Right cardiac atrium (tissue), 5 donors: ENCODE measurements at regions not wholly inside any gene's neighbourhood (a gene's known extent, or its start where the extent isn't known, plus 50 kb on each side); places are given as distances from the start of the nearest gene placed in this dataset.
"Not testable (repeated sequence)": the region's sequence is repeated elsewhere in the genome, so short reads cannot be mapped to it uniquely, and the experiment has no call there.

Experiments
- ATAC-seq, 2 donors: fragments of 200-7000 bp; cut with Tn5 transposase; one replicate each; pipeline versions ENCODE4 v1.8.0 to v1.9.1; 2020; ENCODE audit warnings: moderate library complexity in 2 of 2, mild to moderate bottlenecking in 1 of 2
- DNase-seq, 3 donors: peaks; one replicate each; pipeline ENCODE4 v3.0.0-alpha.2; 2020
- H3K27ac ChIP-seq: one replicate; pipeline ENCODE4 v1.5.1; 2013; ENCODE audit warnings: mild to moderate bottlenecking, low read length, control low read depth, moderate library complexity
- H3K27me3 ChIP-seq: one replicate; pipeline ENCODE4 v1.6.1; 2013; ENCODE audit not compliant: control insufficient read depth, insufficient read depth
- H3K4me1 ChIP-seq: one replicate; pipeline ENCODE4 v1.6.1; 2013; ENCODE audit warnings: low read length; ENCODE audit not compliant: control insufficient read depth, insufficient read depth
- H3K4me3 ChIP-seq: one replicate; pipeline ENCODE4 v1.5.1; 2013; ENCODE audit warnings: low read length, control low read depth
- H3K9me3 ChIP-seq: one replicate; pipeline ENCODE4 v1.6.1; 2013; ENCODE audit warnings: low read length; ENCODE audit not compliant: control insufficient read depth
- WGBS: extraction: QIAGEN DNeasy Blood & Tissue Kit; methylation state at CpG from one replicate; pipeline ENCODE4 v1.1.7; 2013; 5-methylcytosine and 5-hydroxymethylcytosine counted together
- intact Hi-C, 4 donors: fragments of 100-400 bp; cut with DNase I; formaldehyde crosslinking; loops; one replicate each; pipeline versions ENCODE4 v1.11.0 to v1.14.0; 2022 to 2023
- donor health status: healthy with polysubstance abuse.
- donor health status: DM: no; HTN: yes; CAD: no.
- donor health status: DM: no; HTN: no; CAD: no.
- donor health status: DM: no; HTN: yes; CAD: no; lungs with severe emphysema.
- donor health status: DM: yes; HTN: yes; CAD: no.

DNA sequence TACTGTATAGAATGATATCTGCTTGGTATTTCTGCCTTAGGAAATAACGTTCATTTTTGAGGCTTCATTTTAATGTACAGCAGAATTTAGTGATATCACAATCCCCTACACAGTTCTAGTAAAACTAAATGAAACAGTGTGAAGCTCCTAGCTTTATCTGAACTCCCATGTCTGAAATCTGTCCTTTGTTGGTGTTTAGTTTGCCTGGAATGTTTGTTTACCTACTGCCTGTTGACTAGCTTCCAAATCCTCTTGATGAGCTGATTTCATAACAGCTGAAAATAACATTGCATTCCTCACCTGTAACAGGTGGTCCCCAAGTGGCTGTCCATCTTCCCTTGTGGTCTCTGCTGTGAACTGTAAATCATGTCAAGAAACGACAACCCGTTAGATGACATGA lies 629.1 kb downstream of the TTLL7 start:
- ATAC-seq, intact Hi-C loops, H3K4me3 ChIP-seq: not testable (repeated sequence)

DNA sequence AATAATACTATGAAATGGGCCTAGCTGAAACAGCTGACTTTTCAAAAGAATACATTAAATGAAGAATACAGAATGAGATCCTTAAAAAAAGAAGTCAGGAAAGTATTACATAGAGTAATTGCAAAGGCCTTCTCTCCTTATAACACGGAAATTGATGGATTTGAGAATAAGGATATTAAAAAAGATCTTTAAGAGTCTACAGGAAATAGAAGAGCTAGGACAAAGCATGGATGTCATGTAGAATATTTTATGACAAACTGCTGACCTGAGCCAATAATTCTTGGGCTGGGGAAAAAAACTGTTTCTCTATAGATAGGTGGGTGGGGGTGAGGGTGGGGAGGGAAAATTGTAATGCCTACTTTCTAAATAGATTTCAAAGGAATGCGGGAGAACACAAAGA lies 633.6 kb downstream of the TTLL7 start:
- H3K9me3 ChIP-seq, H3K4me3 ChIP-seq, ATAC-seq, intact Hi-C loops, H3K27ac ChIP-seq, DNase-seq, H3K4me1 ChIP-seq, H3K27me3 ChIP-seq: not testable (repeated sequence)
- 92% methylated on average over 2 of the region's 2 CpGs for WGBS

More for the DNA sequence above, 629.1 kb downstream of the TTLL7 start:
- not testable (repeated sequence) for DNase-seq, H3K4me1 ChIP-seq, H3K9me3 ChIP-seq, H3K27me3 ChIP-seq, H3K27ac ChIP-seq
- 62% methylated on average over 3 of the region's 3 CpGs for WGBS

DNA sequence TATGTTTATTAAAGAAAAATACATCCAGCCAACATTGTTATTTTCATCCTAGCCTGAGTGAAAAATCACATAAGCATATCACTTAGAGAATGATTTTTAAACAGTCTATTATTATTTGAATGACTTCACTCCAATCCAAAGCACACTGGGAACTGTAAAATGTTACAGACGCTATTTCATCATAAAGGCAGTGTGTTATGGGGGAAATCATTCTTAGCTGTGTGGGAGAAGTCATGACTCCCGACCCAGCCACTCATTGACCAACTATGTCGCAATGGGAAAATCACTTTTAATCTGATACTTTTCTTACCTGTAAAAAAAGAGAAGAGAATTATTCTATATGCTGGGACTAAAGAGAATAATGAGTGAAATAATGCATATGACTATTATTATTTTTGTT lies 653.6 kb downstream of the TTLL7 start:
- intact Hi-C loops, H3K27ac ChIP-seq, H3K4me1 ChIP-seq, H3K4me3 ChIP-seq, ATAC-seq, H3K9me3 ChIP-seq, H3K27me3 ChIP-seq: not testable (repeated sequence)
- WGBS: 83% methylated on average over 3 of the region's 3 CpGs
- peak in 1 of 3 donors; percentile 1 for DNase-seq

DNA sequence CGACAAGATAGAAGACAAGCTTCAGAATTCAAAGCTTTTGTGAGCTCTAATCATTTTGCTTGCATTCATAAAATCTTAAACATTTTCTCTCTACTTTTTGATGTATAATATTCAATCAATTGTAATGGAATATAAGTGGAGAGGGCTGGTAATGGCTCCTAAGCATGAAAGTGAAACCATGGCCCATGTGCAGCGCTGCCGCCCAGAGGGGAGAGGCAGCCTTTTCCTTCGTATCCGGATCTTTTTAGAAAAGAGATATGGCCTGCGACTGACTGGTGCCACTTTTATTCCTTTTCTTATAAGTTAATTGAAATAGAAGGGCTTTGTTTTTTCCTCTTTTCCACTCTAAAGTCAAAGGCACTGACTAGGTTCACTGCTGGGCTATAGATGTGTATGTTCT lies 655.2 kb downstream of the TTLL7 start:
- H3K27ac ChIP-seq, H3K27me3 ChIP-seq, H3K4me3 ChIP-seq, intact Hi-C loops, H3K9me3 ChIP-seq, H3K4me1 ChIP-seq: not testable (repeated sequence)
- ATAC-seq: peak; percentile 48 to 88
- WGBS: 66% methylated on average over 6 of the region's 6 CpGs
- peak in 1 of 3 donors; percentile 6 for DNase-seq

DNA sequence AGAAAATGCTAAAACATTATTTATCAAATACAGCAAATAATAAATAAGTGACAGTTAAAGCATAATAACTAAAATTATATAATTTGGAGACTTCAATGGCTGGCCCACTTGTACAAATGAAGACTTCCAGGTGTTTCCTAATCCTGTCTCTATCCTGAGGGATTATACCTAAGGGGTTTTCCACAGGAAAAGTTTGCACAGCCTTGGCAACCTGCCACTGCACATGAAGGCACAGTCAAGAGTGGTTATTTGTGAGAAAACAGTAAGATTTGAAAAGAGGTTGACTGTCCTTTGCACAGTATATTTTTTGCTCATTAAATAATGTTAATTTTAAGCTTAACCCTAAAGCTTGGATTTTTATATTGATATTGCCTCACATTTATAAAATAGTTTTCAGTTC lies 655.9 kb downstream of the TTLL7 start:
- not testable (repeated sequence) for ATAC-seq

DNA sequence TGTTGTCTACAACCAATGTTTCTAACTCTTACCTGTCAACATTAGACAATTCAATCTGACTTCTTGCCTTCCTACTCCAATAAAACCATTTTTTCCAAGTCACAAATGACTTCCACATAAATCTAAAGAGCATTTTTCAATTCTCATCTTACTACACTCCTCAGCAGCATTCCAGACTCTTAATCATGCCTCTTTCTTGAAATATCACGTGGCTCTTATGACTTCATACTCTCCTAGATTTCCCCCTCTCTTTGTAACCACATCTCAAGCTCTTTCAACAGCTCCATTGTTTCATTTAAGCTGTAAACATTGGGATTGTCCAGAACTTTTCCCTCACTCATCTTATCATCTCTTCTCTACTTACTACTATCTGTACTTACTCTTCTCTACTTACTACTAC lies 666.6 kb downstream of the TTLL7 start:
- H3K9me3 ChIP-seq, H3K4me1 ChIP-seq, H3K4me3 ChIP-seq, DNase-seq, H3K27ac ChIP-seq, ATAC-seq, intact Hi-C loops, H3K27me3 ChIP-seq: not testable (repeated sequence)
- no CpG with 5 or more reads among the region's 1 CpG for WGBS

More for the DNA sequence above, 655.9 kb downstream of the TTLL7 start:
- H3K4me3 ChIP-seq, H3K27ac ChIP-seq, H3K27me3 ChIP-seq, H3K4me1 ChIP-seq, intact Hi-C loops, H3K9me3 ChIP-seq: not testable (repeated sequence)
- DNase-seq: peak in 2 of 3 donors; percentile 11 to 51

DNA sequence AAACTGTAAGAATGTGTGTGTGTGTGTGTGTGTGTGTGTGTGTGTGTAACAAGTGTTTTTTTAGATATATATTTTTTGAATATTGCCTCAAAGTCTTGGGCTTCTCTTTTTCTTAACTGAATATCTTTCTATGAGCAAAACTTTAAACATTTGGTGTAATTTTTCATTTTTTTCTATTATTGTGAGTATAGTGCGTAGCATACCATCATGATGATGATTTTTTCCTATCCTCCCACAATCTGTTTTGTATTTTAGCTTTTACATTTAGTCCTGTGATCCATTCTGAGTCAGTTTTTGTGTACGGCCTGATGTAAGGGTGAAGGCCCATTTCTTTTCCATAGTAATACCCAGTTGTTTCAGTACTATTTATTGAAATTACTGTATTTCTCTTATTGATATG lies 680.6 kb downstream of the TTLL7 start:
- H3K9me3 ChIP-seq: no peaks in the 10 kb centered on the region
- DNase-seq (no peak), ATAC-seq (no peak)
- intact Hi-C loops: no loop called here
- H3K27me3 ChIP-seq: no peaks in the 10 kb centered on the region
- WGBS: 96% methylated on average over 2 of the region's 2 CpGs
- H3K27ac ChIP-seq: no peak overlapping the region
- no peak overlapping the region for H3K4me3 ChIP-seq
- H3K4me1 ChIP-seq: no peaks in the 10 kb centered on the region

DNA sequence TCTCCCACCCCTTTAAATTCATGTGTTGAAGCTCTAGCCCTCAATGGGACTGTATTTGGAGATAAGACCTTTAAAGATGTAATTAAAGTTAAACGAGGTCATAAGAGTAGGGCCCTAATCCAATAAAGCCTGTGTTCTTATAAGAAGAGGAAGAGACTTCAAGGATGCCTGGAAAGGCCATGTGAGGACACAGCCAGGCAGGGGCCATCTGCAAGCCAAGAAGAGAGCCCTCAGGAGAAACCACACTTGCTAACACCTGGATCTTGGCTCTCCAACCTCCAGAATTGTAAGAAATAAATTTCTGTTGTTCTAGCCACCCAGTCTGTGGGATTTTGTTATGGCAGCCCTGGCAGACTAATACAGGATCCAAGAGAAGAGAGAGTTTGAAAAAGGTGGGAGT lies 683.5 kb downstream of the TTLL7 start:
- WGBS: 27% methylated on average over 1 of the region's 1 CpG
- ATAC-seq, H3K27ac ChIP-seq, H3K27me3 ChIP-seq, H3K4me3 ChIP-seq, H3K9me3 ChIP-seq, intact Hi-C loops, H3K4me1 ChIP-seq: not testable (repeated sequence)
- DNase-seq: peak in 1 of 3 donors; percentile 7

DNA sequence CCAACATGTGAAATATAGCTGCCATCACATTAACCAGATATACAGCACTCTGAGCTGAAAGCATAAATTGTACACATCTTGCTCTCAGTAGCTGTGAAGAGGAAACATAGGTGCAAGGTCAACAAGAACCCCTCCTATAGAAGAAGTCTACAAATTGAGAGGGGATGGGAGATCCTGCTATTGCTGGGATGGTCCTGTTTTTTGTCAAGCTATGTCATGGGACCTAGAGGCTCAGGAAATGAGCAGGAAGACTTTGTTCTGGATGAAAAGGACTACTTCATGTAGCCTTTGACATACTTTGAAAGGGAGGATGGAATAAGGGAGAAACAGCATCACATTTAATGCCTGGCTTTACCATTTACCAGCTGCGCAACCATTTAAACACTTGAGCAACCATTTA lies 688.8 kb downstream of the TTLL7 start:
- DNase-seq, H3K9me3 ChIP-seq, ATAC-seq, H3K27ac ChIP-seq, H3K4me3 ChIP-seq, H3K4me1 ChIP-seq, intact Hi-C loops, H3K27me3 ChIP-seq: not testable (repeated sequence)
- 96% methylated on average over 1 of the region's 1 CpG for WGBS

DNA sequence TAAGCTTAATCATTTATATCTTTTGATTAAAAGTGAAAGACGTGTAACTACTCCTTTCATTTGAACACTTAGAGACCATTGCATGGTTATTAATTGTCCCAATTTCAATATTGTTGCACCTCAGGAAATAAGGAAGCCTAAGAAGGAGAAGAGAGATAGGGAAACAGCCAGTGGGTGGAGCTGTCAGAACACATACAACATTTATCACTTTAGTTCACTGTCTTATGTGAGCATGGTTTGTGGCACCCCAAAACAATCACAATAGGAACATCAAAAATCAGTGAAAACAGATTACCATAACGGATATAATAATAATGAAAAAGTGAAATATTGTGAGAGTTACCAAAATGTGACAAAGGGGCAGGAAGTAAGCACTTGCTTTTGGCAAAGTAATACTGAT lies 689.9 kb downstream of the TTLL7 start:
- H3K4me1 ChIP-seq, intact Hi-C loops, ATAC-seq, H3K9me3 ChIP-seq, H3K27ac ChIP-seq, H3K4me3 ChIP-seq, H3K27me3 ChIP-seq, DNase-seq: not testable (repeated sequence)
- WGBS: 87% methylated on average over 2 of the region's 2 CpGs

DNA sequence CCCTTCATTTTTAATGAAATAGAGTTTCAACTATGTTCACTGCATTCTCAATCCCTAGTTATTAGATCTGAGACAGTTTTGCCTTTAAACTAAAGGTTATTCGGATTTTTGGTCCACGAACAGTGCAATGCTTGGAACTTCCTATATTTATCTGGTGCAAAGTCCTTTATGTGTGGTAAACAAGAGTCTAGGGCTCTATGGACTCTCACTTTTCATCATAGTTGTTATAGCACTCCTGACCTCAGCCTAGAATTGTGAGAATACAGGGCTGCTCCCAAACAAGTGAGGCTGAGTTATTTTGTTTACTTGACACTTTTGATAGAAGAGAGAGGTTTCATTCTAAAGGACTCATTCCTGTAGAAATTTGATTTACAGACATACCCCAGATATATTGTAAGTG lies 692.1 kb downstream of the TTLL7 start:
- ATAC-seq, intact Hi-C loops, H3K9me3 ChIP-seq, H3K27me3 ChIP-seq, DNase-seq, H3K4me1 ChIP-seq, H3K27ac ChIP-seq, H3K4me3 ChIP-seq: not testable (repeated sequence)
- WGBS: 70% methylated on average over 2 of the region's 2 CpGs

DNA sequence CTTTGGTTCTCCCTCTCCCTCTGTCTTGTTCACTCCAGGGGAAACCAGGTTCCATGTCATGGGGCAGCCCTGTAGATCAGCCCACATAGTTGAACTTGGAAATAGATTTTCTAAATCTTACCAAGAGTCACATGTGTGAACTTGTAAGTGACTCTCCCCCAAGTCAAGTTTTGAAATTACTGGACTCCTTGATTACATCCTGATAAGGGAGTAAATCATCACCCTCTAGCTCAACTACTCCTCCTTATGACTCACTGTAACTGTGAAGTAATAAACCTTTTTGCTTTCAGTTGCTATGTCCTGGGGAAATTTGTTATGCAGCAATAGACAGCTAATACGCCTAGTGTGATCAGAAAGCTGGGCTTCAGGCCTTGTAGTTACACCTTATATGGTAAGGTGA lies 703.3 kb downstream of the TTLL7 start:
- H3K27ac ChIP-seq, H3K27me3 ChIP-seq, DNase-seq, H3K4me1 ChIP-seq, ATAC-seq, intact Hi-C loops, H3K4me3 ChIP-seq, H3K9me3 ChIP-seq: not testable (repeated sequence)
- WGBS: 94% methylated on average over 1 of the region's 1 CpG
